Endothelial cell of umbilical vein (primary cell): ENCODE measurements at regions not wholly inside any gene's neighbourhood (a gene's known extent, or its start where the extent isn't known, plus 50 kb on each side); places are given as distances from the start of the nearest gene placed in this dataset.

ENCODE experiments used
- BruUV-seq: library from RNA; stranded (reverse); fragments of 400-500 nt; replicated peaks from 2 replicates; lab custom pipeline; 2021; lab: Mats Ljungman, UMichigan
- CTCF ChIA-PET: fragments of 300-600, 350-600 bp; sonication (Branson Sonifier 250); formaldehyde crosslinking; loops from one replicate; lab custom pipeline; 2021; ENCODE audit warnings: antibody characterized with exemption, inconsistent platforms; lab: Charles Lee
- POLR2A ChIA-PET: fragments of 300-600, 350-600 bp; sonication (Branson Sonifier 250); formaldehyde crosslinking; loops from one replicate; lab custom pipeline; 2021; ENCODE audit warnings: antibody characterized with exemption, inconsistent platforms; lab: Charles Lee
- DNase-seq: peaks from one replicate; pipeline ENCODE4 v3.0.0-alpha.2; 2011; ENCODE audit warnings: low read depth, low spot score
- FAIRE-seq: peaks from 2 replicates; lab custom pipeline; 2011; peaks lifted over from hg19 to GRCh38; lab: Jason Lieb, UNC
- H2AFZ ChIP-seq: 2 replicates; pipeline ENCODE4 v1.6.0; 2012; ENCODE audit warnings: low read depth, low read length, control low read depth, inconsistent platforms
- H3K27ac ChIP-seq: 2 replicates; pipeline ENCODE4 v1.5.1; 2011; ENCODE audit warnings: low read depth, mild to moderate bottlenecking, control low read depth, low read length, moderate library complexity; ENCODE audit not compliant: insufficient read depth
- H3K27me3 ChIP-seq, 2 experiments: 2 replicates each; pipeline versions ENCODE4 v1.6.0 to v1.6.1; 2011; ENCODE audit warnings: low read length in 2 of 2, mixed read lengths in 1 of 2; ENCODE audit not compliant: control insufficient read depth in 2 of 2, insufficient read depth in 2 of 2
- H3K36me3 ChIP-seq, 2 experiments: 2 replicates in 1 of 2; 3 replicates in 1 of 2; pipeline ENCODE4 v1.5.1; 2011; ENCODE audit warnings: low read length in 2 of 2, mild to moderate bottlenecking in 1 of 2, moderate library complexity in 1 of 2; ENCODE audit not compliant: control insufficient read depth in 2 of 2, insufficient read depth in 2 of 2; ENCODE audit errors: extremely low read depth in 1 of 2
- H3K4me1 ChIP-seq: 3 replicates; pipeline ENCODE4 v1.5.1; 2011; ENCODE audit warnings: mild to moderate bottlenecking, low read length; ENCODE audit not compliant: control insufficient read depth, insufficient read depth; ENCODE audit errors: extremely low read depth
- H3K4me2 ChIP-seq: 2 replicates; pipeline ENCODE4 v1.6.1; 2011; ENCODE audit warnings: low read length, control low read depth, mixed read lengths; ENCODE audit not compliant: insufficient read depth
- H3K4me3 ChIP-seq, 3 experiments: fragments of 200-600 bp in 1 of 3; sonication (generic), shearing (Covaris generic) in 1 of 3; replicated peaks in 1 of 3; 2 replicates each; pipeline ENCODE4 v1.5.1; 2011 to 2016; ENCODE audit warnings: control low read depth in 3 of 3, low read length in 3 of 3, mild to moderate bottlenecking in 2 of 3, inconsistent platforms in 1 of 3, low read depth in 1 of 3, moderate library complexity in 1 of 3; ENCODE audit not compliant: insufficient read depth in 1 of 3
- H3K79me2 ChIP-seq: 2 replicates; pipeline ENCODE4 v1.6.0; 2012; ENCODE audit warnings: low read length, inconsistent platforms; ENCODE audit not compliant: control insufficient read depth, insufficient read depth
- H3K9ac ChIP-seq: replicated peaks from 2 replicates; pipeline ENCODE3; 2011; ENCODE audit warnings: low read length, control low read depth; ENCODE audit not compliant: insufficient read depth; ENCODE audit errors: extremely low read depth
- H3K9me1 ChIP-seq: replicated peaks from 3 replicates; pipeline ENCODE4 v1.6.0; 2011; ENCODE audit warnings: mild to moderate bottlenecking, low read length; ENCODE audit not compliant: control insufficient read depth, insufficient read depth; ENCODE audit errors: extremely low read depth
- H3K9me3 ChIP-seq: replicated peaks from 2 replicates; pipeline ENCODE4 v1.5.1; 2012; ENCODE audit warnings: low read length, inconsistent platforms; ENCODE audit not compliant: control insufficient read depth, insufficient read depth
- H4K20me1 ChIP-seq: replicated peaks from 2 replicates; pipeline ENCODE3; 2011; ENCODE audit warnings: mild to moderate bottlenecking, low read length; ENCODE audit not compliant: control insufficient read depth, insufficient read depth; ENCODE audit errors: extremely low read depth
- EZH2 ChIP-seq: IDR thresholded peaks from 2 replicates; pipeline ENCODE4 v1.6.1; 2012; ENCODE audit warnings: borderline replicate concordance, low read depth, mild to moderate bottlenecking, moderate library complexity, low read length, inconsistent platforms; ENCODE audit not compliant: severe bottlenecking
- FOS ChIP-seq: IDR thresholded peaks from 2 replicates; pipeline ENCODE4 v1.6.1; 2011; ENCODE audit warnings: mild to moderate bottlenecking, low read length, moderate library complexity, borderline replicate concordance; ENCODE audit not compliant: insufficient read depth
- GATA2 ChIP-seq: IDR thresholded peaks from 2 replicates; pipeline ENCODE4 v1.7.0; 2011; ENCODE audit warnings: low read depth, mild to moderate bottlenecking, moderate library complexity, mixed read lengths, low read length; ENCODE audit not compliant: insufficient read length, insufficient read depth
- JUN ChIP-seq: IDR thresholded peaks from 2 replicates; pipeline ENCODE4 v1.6.1; 2011; ENCODE audit warnings: borderline replicate concordance, low read depth; ENCODE audit not compliant: insufficient read length, insufficient read depth
- MYC ChIP-seq: IDR thresholded peaks from one replicate; pipeline ENCODE4 v1.6.1; 2011; ENCODE audit warnings: mild to moderate bottlenecking, low read depth, low read length
- POLR2A ChIP-seq: IDR thresholded peaks from 2 replicates; pipeline ENCODE4 v1.6.1; 2012; ENCODE audit warnings: low read depth, mild to moderate bottlenecking, control low read depth, low read length
- POLR2AphosphoS5 ChIP-seq: IDR thresholded peaks from 2 replicates; pipeline ENCODE4 v1.6.1; 2012; ENCODE audit warnings: low read depth, mild to moderate bottlenecking, control low read depth, low read length, moderate library complexity; ENCODE audit not compliant: insufficient read depth
- dilution Hi-C: fragments of 300-500 bp; cut with MboI; formaldehyde crosslinking; loops from one replicate; pipeline ENCODE4 v1.15.0; 2019; ENCODE audit warnings: low sequenced_read_pairs; ENCODE audit not compliant: extremely low pct_ligation_motif_present
- intact Hi-C: fragments of 100-400 bp; cut with micrococcal nuclease; formaldehyde crosslinking; loops from one replicate; pipeline ENCODE4 v1.10.0; 2022
- TF ChIP-seq, protein P1 (sequence below), 2 donors: IDR thresholded peaks; 1 replicate in 1 of 2; 2 replicates in 1 of 2; pipeline ENCODE4 v1.5.1; 2011; ENCODE audit warnings: low read length in 2 of 2, mild to moderate bottlenecking in 2 of 2, moderate library complexity in 2 of 2, control low read depth in 1 of 2, inconsistent platforms in 1 of 2, low read depth in 1 of 2; ENCODE audit not compliant: insufficient read depth in 1 of 2; ENCODE audit errors: extremely low read depth in 1 of 2
- TF ChIP-seq, protein P2 (sequence below): IDR thresholded peaks from 2 replicates; pipeline ENCODE4 v1.6.1; 2011; ENCODE audit not compliant: insufficient read depth, insufficient read length

GRCh38 chr3:30113906-30114305 is 492.5 kb upstream of the TGFBR2 start:
- DNase-seq = no peak
- H3K4me3 ChIP-seq = no peak overlapping the region
- intact Hi-C loops = loop anchor here (1.0 to 5.0 kb wide), 9 partner anchors 72 to 637 kb away; partner anchors contain the start of gene TGFBR2
- no TSS peak for BruUV-seq
- no peak overlapping the region for H3K27ac ChIP-seq
- no peaks in the 10 kb centered on the region for H4K20me1 ChIP-seq
- no peaks in the 10 kb centered on the region for H3K9me3 ChIP-seq
- H3K4me1 ChIP-seq = no peaks in the 10 kb centered on the region
- no peak overlapping the region for H2AFZ ChIP-seq
- dilution Hi-C loops = no loop called here
- no peaks in the 10 kb centered on the region for H3K79me2 ChIP-seq
- FAIRE-seq = no peak
- no peak overlapping the region for H3K9ac ChIP-seq
- CTCF ChIA-PET = interaction anchor here (0.7 to 10.1 kb wide), 11 partner anchors 54 to 638 kb away, joined by 3 to 142 read pairs (median 6); no protein-coding TSS in a partner anchor
- TF ChIP-seq EZH2 = no peak
- TF ChIP-seq FOS = no peak
- no peak for TF ChIP-seq GATA2
- TF ChIP-seq, protein P1, sequence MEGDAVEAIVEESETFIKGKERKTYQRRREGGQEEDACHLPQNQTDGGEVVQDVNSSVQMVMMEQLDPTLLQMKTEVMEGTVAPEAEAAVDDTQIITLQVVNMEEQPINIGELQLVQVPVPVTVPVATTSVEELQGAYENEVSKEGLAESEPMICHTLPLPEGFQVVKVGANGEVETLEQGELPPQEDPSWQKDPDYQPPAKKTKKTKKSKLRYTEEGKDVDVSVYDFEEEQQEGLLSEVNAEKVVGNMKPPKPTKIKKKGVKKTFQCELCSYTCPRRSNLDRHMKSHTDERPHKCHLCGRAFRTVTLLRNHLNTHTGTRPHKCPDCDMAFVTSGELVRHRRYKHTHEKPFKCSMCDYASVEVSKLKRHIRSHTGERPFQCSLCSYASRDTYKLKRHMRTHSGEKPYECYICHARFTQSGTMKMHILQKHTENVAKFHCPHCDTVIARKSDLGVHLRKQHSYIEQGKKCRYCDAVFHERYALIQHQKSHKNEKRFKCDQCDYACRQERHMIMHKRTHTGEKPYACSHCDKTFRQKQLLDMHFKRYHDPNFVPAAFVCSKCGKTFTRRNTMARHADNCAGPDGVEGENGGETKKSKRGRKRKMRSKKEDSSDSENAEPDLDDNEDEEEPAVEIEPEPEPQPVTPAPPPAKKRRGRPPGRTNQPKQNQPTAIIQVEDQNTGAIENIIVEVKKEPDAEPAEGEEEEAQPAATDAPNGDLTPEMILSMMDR (IDR thresholded peaks at IDR 0.05; ENCODE audit: extremely low read depth in 1 of 2, insufficient read depth in 1 of 2, low read depth in 1 of 2, low read length in 2 of 2) = no peak
- no peak for TF ChIP-seq JUN
- TF ChIP-seq, protein P2, sequence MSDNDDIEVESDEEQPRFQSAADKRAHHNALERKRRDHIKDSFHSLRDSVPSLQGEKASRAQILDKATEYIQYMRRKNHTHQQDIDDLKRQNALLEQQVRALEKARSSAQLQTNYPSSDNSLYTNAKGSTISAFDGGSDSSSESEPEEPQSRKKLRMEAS = no peak
- no peak for TF ChIP-seq MYC
- TF ChIP-seq POLR2A = no peak
- no peak for TF ChIP-seq POLR2AphosphoS5
- H3K36me3 ChIP-seq = no peaks in the 10 kb centered on the region
- peaks cover 0 to 2% of the 10 kb centered on the region in 2 experiments for H3K27me3 ChIP-seq
- POLR2A ChIA-PET = no interaction called here
- H3K9me1 ChIP-seq = no peaks in the 10 kb centered on the region
- no peak overlapping the region for H3K4me2 ChIP-seq
